ENCODE measurements at regions not wholly inside any gene's neighbourhood (a gene's known extent, or its start where the extent isn't known, plus 50 kb on each side); places are given as distances from the start of the nearest gene placed in this dataset.

DNA sequence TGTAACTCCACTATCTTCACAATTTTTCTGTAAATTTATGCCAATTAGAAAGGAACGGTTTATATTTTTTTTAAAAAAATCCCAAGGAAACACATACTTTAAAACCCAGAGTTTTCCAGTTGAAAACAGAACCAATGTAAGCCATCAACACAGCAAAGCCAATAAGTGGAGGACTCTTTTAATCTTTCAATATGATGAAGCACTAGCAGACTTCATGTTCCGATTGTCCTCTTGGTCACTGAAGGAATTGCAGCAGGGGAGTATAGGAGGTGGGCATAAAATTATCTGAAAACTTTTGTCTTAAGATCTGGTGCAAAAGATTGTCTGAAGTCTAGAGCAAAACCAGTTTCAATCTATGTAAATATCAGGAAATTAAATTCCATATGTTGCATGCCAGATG, 102.1 kb upstream of the PAPPA start:
- H3K27ac ChIP-seq, result no peak overlapping the region
- H3K27me3 ChIP-seq, result no peaks in the 10 kb centered on the region
- no peak overlapping the region for H3K4me3 ChIP-seq
- H3K9me3 ChIP-seq, result no peaks in the 10 kb centered on the region
- H3K4me1 ChIP-seq, result no peaks in the 10 kb centered on the region
- no peak for DNase-seq
- intact Hi-C loops (cut with DNase I; ENCODE audit: low total_unique reads), result no loop called here
- H3K36me3 ChIP-seq, result no peaks in the 10 kb centered on the region
- TF ChIP-seq POLR2A (IDR thresholded peaks at IDR 0.05), result no peak
- TF ChIP-seq, protein P1, sequence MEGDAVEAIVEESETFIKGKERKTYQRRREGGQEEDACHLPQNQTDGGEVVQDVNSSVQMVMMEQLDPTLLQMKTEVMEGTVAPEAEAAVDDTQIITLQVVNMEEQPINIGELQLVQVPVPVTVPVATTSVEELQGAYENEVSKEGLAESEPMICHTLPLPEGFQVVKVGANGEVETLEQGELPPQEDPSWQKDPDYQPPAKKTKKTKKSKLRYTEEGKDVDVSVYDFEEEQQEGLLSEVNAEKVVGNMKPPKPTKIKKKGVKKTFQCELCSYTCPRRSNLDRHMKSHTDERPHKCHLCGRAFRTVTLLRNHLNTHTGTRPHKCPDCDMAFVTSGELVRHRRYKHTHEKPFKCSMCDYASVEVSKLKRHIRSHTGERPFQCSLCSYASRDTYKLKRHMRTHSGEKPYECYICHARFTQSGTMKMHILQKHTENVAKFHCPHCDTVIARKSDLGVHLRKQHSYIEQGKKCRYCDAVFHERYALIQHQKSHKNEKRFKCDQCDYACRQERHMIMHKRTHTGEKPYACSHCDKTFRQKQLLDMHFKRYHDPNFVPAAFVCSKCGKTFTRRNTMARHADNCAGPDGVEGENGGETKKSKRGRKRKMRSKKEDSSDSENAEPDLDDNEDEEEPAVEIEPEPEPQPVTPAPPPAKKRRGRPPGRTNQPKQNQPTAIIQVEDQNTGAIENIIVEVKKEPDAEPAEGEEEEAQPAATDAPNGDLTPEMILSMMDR (IDR thresholded peaks at IDR 0.05), result no peak

DNA sequence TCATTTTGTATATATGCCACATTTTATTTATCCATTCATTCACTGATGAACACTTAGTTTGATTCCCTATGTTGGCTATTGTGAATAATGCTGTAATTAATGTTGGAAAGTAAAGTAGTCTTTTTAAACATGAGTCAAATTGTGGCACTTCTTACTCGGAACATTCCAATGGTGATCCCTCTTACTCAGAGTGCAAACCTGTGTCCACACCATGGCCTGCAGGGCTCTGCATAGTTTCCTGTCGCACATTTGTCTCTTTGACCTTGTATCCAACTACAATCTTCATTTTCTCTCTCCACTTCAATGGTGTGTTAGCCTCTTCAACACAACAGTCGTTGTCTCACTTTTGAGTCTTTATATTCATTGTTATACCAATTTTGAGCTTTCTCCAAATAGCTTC, 98.1 kb upstream of the PAPPA start:
- H3K9me3 ChIP-seq, result no peaks in the 10 kb centered on the region
- no peaks in the 10 kb centered on the region for H3K27me3 ChIP-seq
- no peak overlapping the region for H3K4me3 ChIP-seq
- no peak overlapping the region for H3K27ac ChIP-seq
- no peaks in the 10 kb centered on the region for H3K36me3 ChIP-seq
- intact Hi-C loops (cut with DNase I; ENCODE audit: low total_unique reads), result no loop called here
- H3K4me1 ChIP-seq, result no peaks in the 10 kb centered on the region
- TF ChIP-seq POLR2A (IDR thresholded peaks at IDR 0.05), result no peak
- TF ChIP-seq, protein P1 (IDR thresholded peaks at IDR 0.05), result no peak
- DNase-seq, result no peak

DNA sequence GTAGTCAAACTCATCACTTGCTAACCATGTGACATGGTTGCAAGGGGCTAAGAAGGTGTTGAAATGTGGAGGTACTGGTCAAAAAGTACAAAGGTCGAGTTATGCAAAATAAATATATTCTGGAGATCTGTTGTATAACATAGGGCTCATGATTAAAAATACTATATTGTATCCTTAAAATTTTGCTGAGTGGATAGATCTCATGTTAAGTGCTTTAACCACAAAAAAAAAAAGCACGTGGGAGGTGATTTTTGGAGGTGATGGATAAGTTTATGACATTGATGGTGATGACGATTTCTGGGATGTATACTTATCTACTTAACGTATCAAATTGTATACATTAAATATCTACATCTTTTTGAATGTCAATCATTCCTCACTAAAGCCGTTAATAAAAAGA, 96.2 kb upstream of the PAPPA start:
- Histone ChIP-seq H3K4me3 (no peak overlapping the region), H3K9me3 (no peaks in the 10 kb centered on the region), H3K4me1 (no peaks in the 10 kb centered on the region), H3K36me3 (no peaks in the 10 kb centered on the region), H3K27me3 (no peaks in the 10 kb centered on the region), H3K27ac (no peak overlapping the region)
- no peak for DNase-seq
- intact Hi-C loops (cut with DNase I; ENCODE audit: low total_unique reads), result no loop called here
- TF ChIP-seq POLR2A (IDR thresholded peaks at IDR 0.05), result no peak
- TF ChIP-seq, protein P1 (IDR thresholded peaks at IDR 0.05), result no peak

DNA sequence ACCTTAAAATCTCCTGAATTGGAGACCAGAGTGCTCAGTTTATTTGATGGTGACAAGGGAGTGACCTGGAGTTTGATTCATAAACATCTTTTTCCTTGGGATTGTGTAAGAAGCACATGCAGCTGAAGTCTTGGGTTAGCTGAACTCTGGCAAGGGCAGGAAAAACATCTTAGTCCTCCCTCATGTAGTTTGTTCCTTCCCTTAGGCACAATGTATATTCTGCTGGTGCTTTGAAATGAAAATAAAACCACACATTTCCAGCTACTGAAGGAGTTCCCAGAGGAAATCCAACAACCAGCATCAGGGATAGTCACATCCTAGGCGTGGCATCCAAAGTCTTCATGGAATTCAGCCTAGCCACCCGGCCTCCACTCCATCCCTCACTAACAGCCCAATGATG, 95.2 kb upstream of the PAPPA start:
- Histone ChIP-seq H3K36me3 (no peaks in the 10 kb centered on the region), H3K9me3 (no peaks in the 10 kb centered on the region), H3K27ac (no peak overlapping the region), H3K4me3 (no peak overlapping the region), H3K4me1 (no peaks in the 10 kb centered on the region), H3K27me3 (no peaks in the 10 kb centered on the region)
- no peak for DNase-seq
- TF ChIP-seq, protein P1 (IDR thresholded peaks at IDR 0.05), result no peak
- TF ChIP-seq POLR2A (IDR thresholded peaks at IDR 0.05), result no peak
- intact Hi-C loops (cut with DNase I; ENCODE audit: low total_unique reads), result no loop called here

DNA sequence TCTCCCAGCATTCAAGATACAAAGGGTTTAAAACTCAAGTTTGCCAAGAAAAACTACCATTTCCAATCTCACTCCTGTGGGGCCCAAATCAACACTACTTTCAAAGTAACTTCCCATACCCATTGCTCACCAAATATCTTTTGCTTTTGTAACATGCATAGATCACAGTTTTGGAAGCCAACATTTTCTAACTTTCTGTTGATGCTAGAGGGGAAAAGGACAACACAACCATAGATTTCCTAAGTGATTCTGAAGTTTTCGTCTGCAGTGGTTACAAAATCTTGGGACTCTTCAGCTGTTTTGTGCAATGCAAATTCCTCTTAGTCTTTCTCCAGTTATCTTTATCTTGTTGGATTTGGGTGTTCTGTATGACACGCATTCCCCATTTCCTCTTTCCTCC, 94.1 kb upstream of the PAPPA start:
- Histone ChIP-seq H3K36me3 (no peaks in the 10 kb centered on the region), H3K4me3 (no peak overlapping the region), H3K9me3 (no peaks in the 10 kb centered on the region), H3K27ac (no peak overlapping the region), H3K27me3 (no peaks in the 10 kb centered on the region), H3K4me1 (no peaks in the 10 kb centered on the region)
- no peak for TF ChIP-seq POLR2A (IDR thresholded peaks at IDR 0.05)
- TF ChIP-seq, protein P1 (IDR thresholded peaks at IDR 0.05), result no peak
- intact Hi-C loops (cut with DNase I; ENCODE audit: low total_unique reads), result no loop called here
- no peak for DNase-seq
